AG04449 (cell line): ENCODE measurements at regions not wholly inside any gene's neighbourhood (a gene's known extent, or its start where the extent isn't known, plus 50 kb on each side); places are given as distances from the start of the nearest gene placed in this dataset.

Experiments used
- CTCF ChIA-PET: fragments of 350-600 bp; formaldehyde crosslinking; extraction: SDS; loops from one replicate; lab custom pipeline; 2021; ENCODE audit warnings: antibody characterized with exemption; lab: Yijun Ruan, JAX
- POLR2A ChIA-PET: fragments of 400-600, 350-600 bp; formaldehyde crosslinking; extraction: SDS; loops from one replicate; lab custom pipeline; 2020; ENCODE audit warnings: antibody characterized with exemption, inconsistent platforms; lab: Yijun Ruan, JAX
- DNase-seq: peaks from one replicate; pipeline ENCODE4 v3.0.0-alpha.2; 2010; ENCODE audit warnings: low read depth, low spot score
- H3K4me3 ChIP-seq: 2 replicates; pipeline ENCODE4 v1.5.1; 2011; ENCODE audit warnings: low read depth, mild to moderate bottlenecking, control low read depth, low read length
- TF ChIP-seq, protein P1 (sequence below): IDR thresholded peaks from one replicate; pipeline ENCODE4 v1.5.1; 2011; ENCODE audit warnings: mild to moderate bottlenecking, moderate library complexity, low read length, control low read depth, inconsistent platforms; ENCODE audit not compliant: insufficient read depth; ENCODE audit errors: missing control alignments

DNA sequence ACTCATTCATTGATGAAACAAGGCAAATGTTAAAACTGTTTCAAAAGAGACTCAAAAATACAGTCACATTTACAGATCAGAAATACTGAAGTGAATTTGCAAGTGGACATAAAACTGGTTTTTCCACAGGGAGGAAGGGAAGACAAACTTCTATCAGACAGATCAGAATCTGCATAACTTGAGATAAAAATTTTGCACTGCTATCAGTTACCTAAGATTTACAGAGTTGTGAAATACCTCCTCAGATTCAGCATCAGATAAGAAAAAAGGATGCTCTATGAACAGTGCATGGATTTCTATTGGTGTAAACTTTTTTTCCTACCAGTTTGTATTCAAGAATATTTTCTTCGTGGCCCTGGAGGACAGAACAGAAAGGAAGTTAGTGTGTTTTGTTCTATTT, 575.4 kb downstream of the RWDD3 start:
- H3K4me3 ChIP-seq: no peak overlapping the region
- ChIA-PET POLR2A (no interaction called here), CTCF (no interaction called here)
- TF ChIP-seq, protein P1, sequence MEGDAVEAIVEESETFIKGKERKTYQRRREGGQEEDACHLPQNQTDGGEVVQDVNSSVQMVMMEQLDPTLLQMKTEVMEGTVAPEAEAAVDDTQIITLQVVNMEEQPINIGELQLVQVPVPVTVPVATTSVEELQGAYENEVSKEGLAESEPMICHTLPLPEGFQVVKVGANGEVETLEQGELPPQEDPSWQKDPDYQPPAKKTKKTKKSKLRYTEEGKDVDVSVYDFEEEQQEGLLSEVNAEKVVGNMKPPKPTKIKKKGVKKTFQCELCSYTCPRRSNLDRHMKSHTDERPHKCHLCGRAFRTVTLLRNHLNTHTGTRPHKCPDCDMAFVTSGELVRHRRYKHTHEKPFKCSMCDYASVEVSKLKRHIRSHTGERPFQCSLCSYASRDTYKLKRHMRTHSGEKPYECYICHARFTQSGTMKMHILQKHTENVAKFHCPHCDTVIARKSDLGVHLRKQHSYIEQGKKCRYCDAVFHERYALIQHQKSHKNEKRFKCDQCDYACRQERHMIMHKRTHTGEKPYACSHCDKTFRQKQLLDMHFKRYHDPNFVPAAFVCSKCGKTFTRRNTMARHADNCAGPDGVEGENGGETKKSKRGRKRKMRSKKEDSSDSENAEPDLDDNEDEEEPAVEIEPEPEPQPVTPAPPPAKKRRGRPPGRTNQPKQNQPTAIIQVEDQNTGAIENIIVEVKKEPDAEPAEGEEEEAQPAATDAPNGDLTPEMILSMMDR: no peak
- no peak for DNase-seq

DNA sequence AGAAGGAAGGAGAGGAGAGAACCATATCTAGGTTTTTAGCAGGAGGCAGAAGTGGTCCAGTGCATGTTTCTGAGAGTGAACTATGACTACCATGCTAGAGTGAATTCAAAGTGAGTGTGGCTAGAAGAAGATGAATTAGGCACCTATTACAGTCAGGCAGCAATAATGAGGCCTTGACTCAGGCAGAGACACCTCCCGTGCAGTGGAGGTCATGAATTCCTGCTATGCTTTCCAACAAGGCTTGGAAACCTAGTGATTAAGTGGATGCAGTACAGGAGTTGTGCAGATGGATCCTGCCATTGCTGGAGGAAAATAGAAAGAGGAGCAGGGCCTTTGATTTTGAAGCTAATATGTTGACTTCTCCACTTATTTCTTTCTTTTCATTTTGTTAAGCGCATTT, 581.5 kb downstream of the RWDD3 start:
- ChIA-PET CTCF (no interaction called here), POLR2A (no interaction called here)
- TF ChIP-seq, protein P1: no peak
- DNase-seq: no peak
- no peak overlapping the region for H3K4me3 ChIP-seq

DNA sequence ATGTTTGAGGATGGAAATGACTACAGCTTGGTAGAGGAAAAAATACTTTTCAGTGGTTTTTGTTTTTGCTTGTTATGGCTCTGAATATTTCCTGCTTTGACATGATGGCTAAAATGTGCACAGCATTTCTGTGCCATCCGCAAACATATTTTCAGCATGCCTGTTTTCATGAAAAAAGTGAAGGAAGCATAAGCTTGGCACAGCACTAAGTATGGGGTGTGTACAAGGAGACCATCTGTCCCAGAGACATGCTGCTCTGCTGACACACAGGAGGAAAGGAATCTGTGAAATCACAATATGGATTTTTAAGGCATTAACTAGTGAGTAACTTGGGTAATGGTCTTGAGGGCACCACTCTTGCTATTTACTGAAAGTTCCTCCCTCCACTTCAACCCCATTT, 595.5 kb downstream of the RWDD3 start:
- POLR2A ChIA-PET: no interaction called here
- no peak for DNase-seq
- no peak overlapping the region for H3K4me3 ChIP-seq
- CTCF ChIA-PET: no interaction called here
- TF ChIP-seq, protein P1: no peak

DNA sequence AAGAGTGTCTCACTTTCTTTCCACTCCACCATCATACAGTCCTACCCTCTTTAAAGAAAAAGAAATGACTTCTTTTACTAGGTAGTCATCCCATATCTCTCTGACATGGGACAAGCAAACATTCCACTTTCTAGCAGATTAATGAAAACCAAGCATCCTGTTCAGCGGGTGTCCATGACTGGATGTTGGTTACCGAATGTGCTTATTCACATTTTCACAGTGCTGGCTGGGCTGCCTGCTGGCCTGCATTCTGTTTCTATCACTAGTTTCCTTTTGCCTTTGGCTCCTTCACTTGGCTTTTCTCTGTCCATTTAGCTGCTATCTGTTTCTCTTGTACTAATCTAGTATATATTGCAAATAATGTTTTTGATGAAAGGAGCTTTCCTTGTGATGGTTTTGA, 598.4 kb downstream of the RWDD3 start:
- TF ChIP-seq, protein P1: no peak
- no peak overlapping the region for H3K4me3 ChIP-seq
- ChIA-PET CTCF (no interaction called here), POLR2A (no interaction called here)
- DNase-seq: no peak

DNA sequence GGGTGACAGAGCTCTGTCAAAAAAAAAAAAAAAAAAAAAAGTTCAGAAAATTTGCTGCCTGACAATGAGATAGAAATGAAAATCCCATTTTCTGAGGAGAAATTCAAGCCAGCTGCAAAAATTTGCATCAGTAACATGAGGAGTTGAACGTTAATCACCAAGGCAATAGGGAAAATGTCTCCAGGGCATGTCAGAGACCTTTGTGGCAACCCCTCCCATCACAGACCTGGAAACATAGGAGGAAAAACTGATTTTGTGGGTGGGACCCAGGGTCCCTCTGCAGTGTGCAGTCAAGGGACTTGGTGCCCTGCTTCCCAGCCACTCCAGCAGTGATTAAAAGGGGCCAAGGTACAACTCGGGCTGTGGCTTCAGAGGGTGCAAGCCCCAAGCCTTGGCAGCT, 615.4 kb downstream of the RWDD3 start:
- no peak overlapping the region for H3K4me3 ChIP-seq
- POLR2A ChIA-PET: no interaction called here
- CTCF ChIA-PET: no interaction called here
- no peak for DNase-seq
- TF ChIP-seq, protein P1: no peak

DNA sequence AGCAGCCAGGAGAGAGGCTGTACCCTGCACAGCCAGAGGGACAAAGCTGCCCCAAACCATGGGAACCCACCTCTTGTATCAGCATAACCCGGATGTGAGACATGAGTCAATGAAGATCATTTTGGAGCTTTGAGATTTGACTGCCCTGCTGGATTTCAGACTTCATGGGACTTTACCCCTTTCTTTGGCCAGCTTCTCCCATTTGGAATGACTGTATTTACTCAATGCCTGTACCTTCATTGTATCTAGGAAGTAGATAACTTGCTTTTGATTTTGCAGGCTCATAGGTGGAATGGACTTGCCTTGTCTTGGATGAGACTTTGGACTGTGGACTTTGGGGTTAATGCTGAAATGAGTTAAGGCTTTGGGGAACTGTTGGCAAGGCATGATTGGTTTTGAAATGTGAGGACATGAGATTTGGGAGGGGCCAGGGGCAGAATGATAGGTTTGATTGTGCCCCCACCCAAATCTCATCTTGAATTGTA, 616.2 kb downstream of the RWDD3 start:
- ChIA-PET CTCF (no interaction called here), POLR2A (no interaction called here)
- DNase-seq: no peak
- H3K4me3 ChIP-seq: no peak overlapping the region
- TF ChIP-seq, protein P1: no peak
